ENCODE measurements at regions not wholly inside any gene's neighbourhood (a gene's known extent, or its start where the extent isn't known, plus 50 kb on each side); places are given as distances from the start of the nearest gene placed in this dataset.

- no peak for DNase-seq (ENCODE audit: low spot score)
- no peak overlapping the region for H3K27ac Mint-ChIP-seq (ENCODE audit: unreplicated experiment)
- peaks cover 2% of the 10 kb centered on the region for H3K36me3 Mint-ChIP-seq (ENCODE audit: low read depth)
- TF ChIP-seq, protein P1, sequence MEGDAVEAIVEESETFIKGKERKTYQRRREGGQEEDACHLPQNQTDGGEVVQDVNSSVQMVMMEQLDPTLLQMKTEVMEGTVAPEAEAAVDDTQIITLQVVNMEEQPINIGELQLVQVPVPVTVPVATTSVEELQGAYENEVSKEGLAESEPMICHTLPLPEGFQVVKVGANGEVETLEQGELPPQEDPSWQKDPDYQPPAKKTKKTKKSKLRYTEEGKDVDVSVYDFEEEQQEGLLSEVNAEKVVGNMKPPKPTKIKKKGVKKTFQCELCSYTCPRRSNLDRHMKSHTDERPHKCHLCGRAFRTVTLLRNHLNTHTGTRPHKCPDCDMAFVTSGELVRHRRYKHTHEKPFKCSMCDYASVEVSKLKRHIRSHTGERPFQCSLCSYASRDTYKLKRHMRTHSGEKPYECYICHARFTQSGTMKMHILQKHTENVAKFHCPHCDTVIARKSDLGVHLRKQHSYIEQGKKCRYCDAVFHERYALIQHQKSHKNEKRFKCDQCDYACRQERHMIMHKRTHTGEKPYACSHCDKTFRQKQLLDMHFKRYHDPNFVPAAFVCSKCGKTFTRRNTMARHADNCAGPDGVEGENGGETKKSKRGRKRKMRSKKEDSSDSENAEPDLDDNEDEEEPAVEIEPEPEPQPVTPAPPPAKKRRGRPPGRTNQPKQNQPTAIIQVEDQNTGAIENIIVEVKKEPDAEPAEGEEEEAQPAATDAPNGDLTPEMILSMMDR (IDR thresholded peaks at IDR 0.05): no peak
- peaks cover 32% of the 10 kb centered on the region for H3K27me3 Mint-ChIP-seq (ENCODE audit: low read depth)
- peaks cover 22% of the 10 kb centered on the region for H3K9me3 Mint-ChIP-seq (ENCODE audit: low read depth)
- no peak overlapping the region for H3K4me3 Mint-ChIP-seq (ENCODE audit: unreplicated experiment)
- H3K4me1 Mint-ChIP-seq (ENCODE audit: low read depth): no peaks in the 10 kb centered on the region
Observed at GRCh38 chr11:44397586-44398178, 87.7 kb upstream of the ALX4 start.

DNA sequence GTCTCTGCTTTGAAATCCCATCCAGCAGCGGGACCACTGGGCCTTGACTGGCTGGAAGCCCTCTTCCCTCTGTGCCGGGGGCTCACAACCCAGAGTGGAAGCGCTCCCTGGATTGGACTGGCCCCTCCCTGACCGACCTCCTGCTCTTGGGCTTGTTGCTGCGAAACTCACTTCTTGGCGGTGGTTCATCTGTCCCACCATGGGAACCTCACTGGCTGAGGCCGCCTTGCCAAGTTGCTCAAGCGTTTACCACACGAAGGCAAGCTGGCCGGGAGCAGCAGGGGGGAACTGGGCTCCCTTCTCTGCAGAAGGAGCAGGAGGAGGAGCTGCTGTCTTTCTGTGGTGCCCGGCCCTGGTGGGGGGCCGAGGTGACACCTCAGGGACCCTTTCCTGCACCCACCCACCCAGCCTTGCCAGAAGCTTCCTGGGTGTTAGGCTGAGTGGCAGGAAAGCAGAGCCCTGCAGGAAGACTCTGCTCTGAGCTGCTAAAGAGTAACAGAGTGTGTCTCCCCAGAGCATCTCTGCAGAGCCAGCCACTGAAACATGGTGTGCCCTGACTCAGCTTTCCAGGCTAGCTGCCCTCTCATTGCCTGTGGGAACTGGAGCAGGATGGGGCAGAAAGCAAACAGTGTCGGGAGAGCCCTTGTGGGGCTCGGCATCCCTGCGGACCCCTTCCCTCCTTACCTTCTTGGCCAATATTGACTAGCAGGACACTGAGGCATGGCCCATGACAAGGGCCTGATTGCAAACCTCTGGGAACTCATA, 88.5 kb upstream of the ALX4 start:
- TF ChIP-seq, protein P1 (IDR thresholded peaks at IDR 0.05): no peak
- Mint-ChIP-seq H3K4me3 (ENCODE audit: unreplicated experiment) (no peak overlapping the region), H3K4me1 (ENCODE audit: low read depth) (no peaks in the 10 kb centered on the region), H3K27me3 (ENCODE audit: low read depth) (peaks cover 32% of the 10 kb centered on the region), H3K27ac (ENCODE audit: unreplicated experiment) (no peak overlapping the region), H3K9me3 (ENCODE audit: low read depth) (peaks cover 20% of the 10 kb centered on the region), H3K36me3 (ENCODE audit: low read depth) (peaks cover 2% of the 10 kb centered on the region)
- DNase-seq (ENCODE audit: low spot score): no peak

- TF ChIP-seq, protein P1 (IDR thresholded peaks at IDR 0.05): no peak
- peaks cover 2% of the 10 kb centered on the region for H3K36me3 Mint-ChIP-seq (ENCODE audit: low read depth)
- no peak overlapping the region for H3K4me3 Mint-ChIP-seq (ENCODE audit: unreplicated experiment)
- DNase-seq (ENCODE audit: low spot score): no peak
- peaks cover 6% of the 10 kb centered on the region for H3K9me3 Mint-ChIP-seq (ENCODE audit: low read depth)
- peaks cover 43% of the 10 kb centered on the region for H3K27me3 Mint-ChIP-seq (ENCODE audit: low read depth)
- no peak overlapping the region for H3K27ac Mint-ChIP-seq (ENCODE audit: unreplicated experiment)
- H3K4me1 Mint-ChIP-seq (ENCODE audit: low read depth): no peaks in the 10 kb centered on the region
Observed at GRCh38 chr11:44399968-44400367, 90.0 kb upstream of the ALX4 start.

GRCh38 chr11:44400431-44400830, 90.5 kb upstream of the ALX4 start:
- no peak overlapping the region for H3K27ac Mint-ChIP-seq (ENCODE audit: unreplicated experiment)
- H3K4me1 Mint-ChIP-seq (ENCODE audit: low read depth): no peaks in the 10 kb centered on the region
- H3K4me3 Mint-ChIP-seq (ENCODE audit: unreplicated experiment): no peak overlapping the region
- H3K36me3 Mint-ChIP-seq (ENCODE audit: low read depth): peaks cover 1% of the 10 kb centered on the region
- no peak for DNase-seq (ENCODE audit: low spot score)
- peaks cover 47% of the 10 kb centered on the region for H3K27me3 Mint-ChIP-seq (ENCODE audit: low read depth)
- peaks cover 5% of the 10 kb centered on the region for H3K9me3 Mint-ChIP-seq (ENCODE audit: low read depth)
- TF ChIP-seq, protein P1 (IDR thresholded peaks at IDR 0.05): no peak

DNA sequence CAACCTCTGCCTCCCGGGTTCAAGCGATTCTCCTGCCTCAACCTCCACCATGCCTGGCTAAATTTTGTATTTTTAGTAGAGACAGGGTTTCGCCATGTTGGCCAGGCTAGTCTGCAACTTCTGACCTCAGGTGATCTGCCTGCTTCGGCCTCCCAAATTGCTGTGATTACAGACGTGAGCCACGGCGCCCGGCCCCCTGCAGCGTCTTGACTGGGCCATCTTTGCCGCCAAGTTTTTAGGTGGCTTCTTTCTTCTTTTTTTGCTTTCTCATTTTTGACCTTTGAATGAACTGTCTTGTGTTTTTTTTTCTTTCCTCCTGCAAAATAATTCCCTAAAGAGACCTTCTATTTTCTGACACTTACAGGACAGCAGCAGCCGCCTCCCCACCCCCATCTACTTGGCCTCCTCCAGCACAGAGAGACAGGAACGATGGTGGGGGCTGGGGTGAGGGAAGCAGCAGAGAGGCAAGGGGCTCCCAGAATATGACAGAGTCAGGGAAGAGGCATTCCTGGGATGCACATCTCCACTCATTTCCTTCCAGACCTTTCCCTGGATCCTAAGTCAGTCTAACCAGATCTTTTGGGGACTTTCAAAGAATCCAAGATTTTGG, 92.6 kb upstream of the ALX4 start:
- H3K9me3 Mint-ChIP-seq (ENCODE audit: low read depth): no peaks in the 10 kb centered on the region
- no peaks in the 10 kb centered on the region for H3K36me3 Mint-ChIP-seq (ENCODE audit: low read depth)
- H3K27me3 Mint-ChIP-seq (ENCODE audit: low read depth): peaks cover 41% of the 10 kb centered on the region

More for the DNA sequence above, 92.6 kb upstream of the ALX4 start:
- H3K27ac Mint-ChIP-seq (ENCODE audit: unreplicated experiment): no peak overlapping the region
- no peaks in the 10 kb centered on the region for H3K4me1 Mint-ChIP-seq (ENCODE audit: low read depth)
- H3K4me3 Mint-ChIP-seq (ENCODE audit: unreplicated experiment): no peak overlapping the region
- TF ChIP-seq, protein P1 (IDR thresholded peaks at IDR 0.05): no peak
- no peak for DNase-seq (ENCODE audit: low spot score)
